ENCODE measurements at regions not wholly inside any gene's neighbourhood (a gene's known extent, or its start where the extent isn't known, plus 50 kb on each side); places are given as distances from the start of the nearest gene placed in this dataset.

GRCh38 chr20:36104244-36104643 is 50.3 kb upstream of the EPB41L1 start:
- no peak overlapping the region for H3K27ac Mint-ChIP-seq (ENCODE audit: unreplicated experiment)
- peaks cover 15% of the 10 kb centered on the region for H3K4me1 Mint-ChIP-seq (ENCODE audit: low read depth, unreplicated experiment)

More at GRCh38 chr20:36104244-36104643, 50.3 kb upstream of the EPB41L1 start:
- Mint-ChIP-seq H3K27me3 (ENCODE audit: unreplicated experiment) (peaks cover 7% of the 10 kb centered on the region), H3K36me3 (ENCODE audit: unreplicated experiment) (no peaks in the 10 kb centered on the region), H3K4me3 (ENCODE audit: unreplicated experiment) (no peak overlapping the region), H3K9me3 (ENCODE audit: unreplicated experiment) (peaks cover 4% of the 10 kb centered on the region)
- no peak for TF ChIP-seq CTCF (IDR thresholded peaks at IDR 0.05; ENCODE audit: partially characterized antibody, unreplicated experiment)
- DNase-seq = no peak
